Tibial nerve (tissue), 4 donors: ENCODE measurements at regions not wholly inside any gene's neighbourhood (a gene's known extent, or its start where the extent isn't known, plus 50 kb on each side); places are given as distances from the start of the nearest gene placed in this dataset.

ENCODE experiments used
- CTCF ChIP-seq, 5 experiments: fragments of 200-600 bp in 3 of 5; fragments of 450-650 bp in 2 of 5; sonication (generic) in 3 of 5; IDR thresholded peaks; one replicate each; pipeline ENCODE4 v1.5.1; 2016 to 2019; ENCODE audit warnings: antibody characterized with exemption in 5 of 5, mild to moderate bottlenecking in 3 of 5, moderate library complexity in 2 of 5
- EP300 ChIP-seq, 2 donors: sonication (generic); formaldehyde crosslinking; IDR thresholded peaks; one replicate each; pipeline ENCODE4 v1.6.1; 2017; ENCODE audit warnings: antibody characterized with exemption in 2 of 2, mild to moderate bottlenecking in 1 of 2
- POLR2A ChIP-seq, 2 donors: fragments of 450-650 bp; IDR thresholded peaks; one replicate each; pipeline ENCODE4 v1.6.1; 2017; ENCODE audit warnings: antibody characterized with exemption in 2 of 2, mild to moderate bottlenecking in 2 of 2, moderate library complexity in 2 of 2

GRCh38 chr7:32335107-32335506, 155.1 kb downstream of the LSM5 start:
- no peak for TF ChIP-seq CTCF (IDR thresholded peaks at IDR 0.05)
- no peak for TF ChIP-seq EP300 (IDR thresholded peaks at IDR 0.05)
- no peak for TF ChIP-seq POLR2A (IDR thresholded peaks at IDR 0.05)
